COLO829 (cell line): ENCODE measurements at regions not wholly inside any gene's neighbourhood (a gene's known extent, or its start where the extent isn't known, plus 50 kb on each side); places are given as distances from the start of the nearest gene placed in this dataset.

Source experiments
- DNase-seq: peaks from one replicate; pipeline ENCODE4 v3.0.0; 2012; ENCODE audit warnings: low spot score

GRCh38 chr2:236935083-236935482 lies 150.6 kb upstream of the COPS8 start:
- DNase-seq = no peak

GRCh38 chr2:236935631-236936445 lies 149.9 kb upstream of the COPS8 start:
- no peak for DNase-seq

GRCh38 chr2:236936446-236936940 lies 149.2 kb upstream of the COPS8 start:
- DNase-seq = no peak

- no peak for DNase-seq
These were observed 147.6 kb upstream of the COPS8 start for GRCh38 chr2:236938126-236938525.

- DNase-seq = no peak
These were observed 146.4 kb upstream of the COPS8 start for GRCh38 chr2:236939271-236939670.

GRCh38 chr2:236939721-236940231 lies 145.9 kb upstream of the COPS8 start:
- no peak for DNase-seq

GRCh38 chr2:236940497-236940896 lies 145.2 kb upstream of the COPS8 start:
- DNase-seq = no peak

- DNase-seq = no peak
These were observed 144.7 kb upstream of the COPS8 start for GRCh38 chr2:236940916-236941520.

GRCh38 chr2:236941551-236941950 lies 144.1 kb upstream of the COPS8 start:
- DNase-seq = no peak

- DNase-seq = no peak
These were observed 143.1 kb upstream of the COPS8 start for GRCh38 chr2:236942554-236942953.

GRCh38 chr2:236943068-236943467 lies 142.6 kb upstream of the COPS8 start:
- DNase-seq = no peak

- no peak for DNase-seq
These were observed 141.7 kb upstream of the COPS8 start for GRCh38 chr2:236943841-236944513.

- DNase-seq = no peak
These were observed 141.1 kb upstream of the COPS8 start for GRCh38 chr2:236944561-236944960.

GRCh38 chr2:236945431-236946016 lies 140.2 kb upstream of the COPS8 start:
- DNase-seq = no peak

GRCh38 chr2:236946871-236947270 lies 138.8 kb upstream of the COPS8 start:
- no peak for DNase-seq

- no peak for DNase-seq
These were observed 138.4 kb upstream of the COPS8 start for GRCh38 chr2:236947294-236947693.

- no peak for DNase-seq
These were observed 137.8 kb upstream of the COPS8 start for GRCh38 chr2:236947896-236948295.

- no peak for DNase-seq
These were observed 136.4 kb upstream of the COPS8 start for GRCh38 chr2:236949089-236949905.

- DNase-seq = no peak
These were observed 133.7 kb upstream of the COPS8 start for GRCh38 chr2:236951830-236952475.

- DNase-seq = no peak
These were observed 131.0 kb upstream of the COPS8 start for GRCh38 chr2:236954641-236955040.

- no peak for DNase-seq
These were observed 130.1 kb upstream of the COPS8 start for GRCh38 chr2:236955521-236956030.
